ENCODE measurements at regions not wholly inside any gene's neighbourhood (a gene's known extent, or its start where the extent isn't known, plus 50 kb on each side); places are given as distances from the start of the nearest gene placed in this dataset.

GRCh38 chr2:142585785-142586184 lies 291.7 kb upstream of the KYNU start:
- Mint-ChIP-seq H3K4me1 (ENCODE audit: low read depth) (no peaks in the 10 kb centered on the region), H3K27me3 (ENCODE audit: insufficient read depth) (no peaks in the 10 kb centered on the region), H3K4me3 (no peak overlapping the region), H3K27ac (no peak overlapping the region), H3K9me3 (peaks cover 51% of the 10 kb centered on the region), H3K36me3 (ENCODE audit: low read depth) (no peaks in the 10 kb centered on the region)
- no peak for TF ChIP-seq CTCF (IDR thresholded peaks at IDR 0.05)
- no peak for DNase-seq

DNA sequence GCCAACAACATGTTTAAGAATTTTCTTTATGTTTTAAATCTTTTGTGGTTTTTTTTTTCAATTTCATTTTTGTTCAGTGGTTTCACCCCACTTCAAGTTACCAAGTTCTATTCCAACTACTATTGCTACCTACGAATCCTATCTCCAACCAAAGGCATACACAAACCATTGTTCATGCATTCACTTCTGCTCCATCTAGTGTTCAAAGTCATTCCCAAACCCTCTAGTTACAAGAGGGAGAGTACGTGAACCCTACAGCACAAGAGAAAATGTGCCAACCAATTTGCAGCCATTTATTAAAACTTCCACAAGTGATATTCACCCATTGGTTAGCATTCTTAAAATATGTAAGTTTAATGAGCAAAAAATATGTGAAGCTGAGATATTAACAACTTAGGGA lies 295.1 kb upstream of the KYNU start:
- Mint-ChIP-seq H3K4me3 (no peak overlapping the region), H3K4me1 (ENCODE audit: low read depth) (no peaks in the 10 kb centered on the region), H3K9me3 (peaks cover 64% of the 10 kb centered on the region), H3K27me3 (ENCODE audit: insufficient read depth) (no peaks in the 10 kb centered on the region), H3K36me3 (ENCODE audit: low read depth) (no peaks in the 10 kb centered on the region; the same call in 1 of the 2 replicates), H3K27ac (no peak overlapping the region)
- DNase-seq, result no peak
- TF ChIP-seq CTCF (IDR thresholded peaks at IDR 0.05), result no peak

GRCh38 chr2:142581491-142581890 lies 296.0 kb upstream of the KYNU start:
- Mint-ChIP-seq H3K27me3 (ENCODE audit: insufficient read depth) (no peaks in the 10 kb centered on the region), H3K36me3 (ENCODE audit: low read depth) (no peaks in the 10 kb centered on the region; the same call in 1 of the 2 replicates)
- no peak for DNase-seq

DNA sequence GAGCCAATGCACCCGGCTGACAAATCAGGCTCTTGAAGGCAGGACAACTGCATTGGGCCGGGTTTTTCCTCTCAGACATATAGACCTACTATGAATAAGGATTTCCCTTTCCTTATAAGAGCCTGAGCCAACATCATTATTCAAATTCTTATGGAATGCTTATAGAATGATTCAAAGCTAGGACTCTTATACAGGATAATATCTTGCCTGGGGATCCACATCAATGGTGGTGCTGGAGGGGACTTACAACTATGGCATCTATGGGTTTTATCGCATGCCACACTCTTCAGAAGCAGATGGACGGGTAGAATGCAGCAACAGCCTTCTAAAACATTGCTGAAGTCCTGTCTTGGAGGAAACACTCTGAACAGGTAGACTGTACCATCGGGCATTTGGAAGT lies 296.8 kb upstream of the KYNU start:
- H3K4me1 Mint-ChIP-seq (ENCODE audit: low read depth), result no peaks in the 10 kb centered on the region
- no peaks in the 10 kb centered on the region; the same call in 1 of the 2 replicates for H3K36me3 Mint-ChIP-seq (ENCODE audit: low read depth)
- H3K27ac Mint-ChIP-seq, result no peak overlapping the region
- H3K4me3 Mint-ChIP-seq, result no peak overlapping the region
- H3K9me3 Mint-ChIP-seq, result peaks cover 55% of the 10 kb centered on the region
- no peaks in the 10 kb centered on the region for H3K27me3 Mint-ChIP-seq (ENCODE audit: insufficient read depth)
- no peak for DNase-seq
- TF ChIP-seq CTCF (IDR thresholded peaks at IDR 0.05), result no peak

More at GRCh38 chr2:142581491-142581890, 296.0 kb upstream of the KYNU start:
- H3K4me3 Mint-ChIP-seq, result no peak overlapping the region
- no peak overlapping the region for H3K27ac Mint-ChIP-seq
- TF ChIP-seq CTCF (IDR thresholded peaks at IDR 0.05), result no peak
- peaks cover 58% of the 10 kb centered on the region for H3K9me3 Mint-ChIP-seq
- H3K4me1 Mint-ChIP-seq (ENCODE audit: low read depth), result no peaks in the 10 kb centered on the region

- Mint-ChIP-seq H3K4me3 (no peak overlapping the region), H3K27me3 (ENCODE audit: insufficient read depth) (no peaks in the 10 kb centered on the region), H3K4me1 (ENCODE audit: low read depth) (no peaks in the 10 kb centered on the region), H3K9me3 (peaks cover 24% of the 10 kb centered on the region), H3K27ac (no peak overlapping the region), H3K36me3 (ENCODE audit: low read depth) (peaks cover 4% of the 10 kb centered on the region; the same call in 1 of the 2 replicates)
- no peak for TF ChIP-seq CTCF (IDR thresholded peaks at IDR 0.05)
- no peak for DNase-seq
Measured at GRCh38 chr2:142575561-142575960, 301.9 kb upstream of the KYNU start.

- H3K27me3 Mint-ChIP-seq (ENCODE audit: insufficient read depth), result no peaks in the 10 kb centered on the region; the same call in 1 of the 2 replicates
- no peak overlapping the region for H3K4me3 Mint-ChIP-seq
- no peak overlapping the region for H3K27ac Mint-ChIP-seq
- no peaks in the 10 kb centered on the region for H3K4me1 Mint-ChIP-seq (ENCODE audit: low read depth)
- DNase-seq, result no peak
- TF ChIP-seq CTCF (IDR thresholded peaks at IDR 0.05), result no peak
- H3K36me3 Mint-ChIP-seq (ENCODE audit: low read depth), result peaks cover 4% of the 10 kb centered on the region; the same call in 1 of the 2 replicates
- peaks cover 21% of the 10 kb centered on the region for H3K9me3 Mint-ChIP-seq
Measured at GRCh38 chr2:142574388-142574787, 303.1 kb upstream of the KYNU start.

Data from HFFc6 (cell line).